Vagina (tissue), 2 donors: ENCODE measurements at regions not wholly inside any gene's neighbourhood (a gene's known extent, or its start where the extent isn't known, plus 50 kb on each side); places are given as distances from the start of the nearest gene placed in this dataset.

Source experiments
- CTCF ChIP-seq, 3 experiments: fragments of 450-650 bp in 2 of 3; fragments of 200-600 bp in 1 of 3; sonication (generic) in 1 of 3; IDR thresholded peaks; one replicate each; pipeline ENCODE4 v1.5.1; 2017 to 2019; ENCODE audit warnings: antibody characterized with exemption in 3 of 3, mild to moderate bottlenecking in 2 of 3, moderate library complexity in 2 of 3
- POLR2A ChIP-seq, 2 donors: fragments of 450-650 bp; IDR thresholded peaks; one replicate each; pipeline ENCODE4 v1.6.1; 2017; ENCODE audit warnings: antibody characterized with exemption in 2 of 2, mild to moderate bottlenecking in 2 of 2, moderate library complexity in 2 of 2

- TF ChIP-seq CTCF (IDR thresholded peaks at IDR 0.05) (no peak), POLR2A (IDR thresholded peaks at IDR 0.05) (no peak)
Observed at GRCh38 chr10:118204292-118204943, 137.7 kb downstream of the FAM204A start.
